Sigmoid colon (tissue), 6 donors: ENCODE measurements at regions not wholly inside any gene's neighbourhood (a gene's known extent, or its start where the extent isn't known, plus 50 kb on each side); places are given as distances from the start of the nearest gene placed in this dataset.

Source experiments
- DNase-seq: peaks from one replicate; pipeline ENCODE4 v3.0.0-alpha.2; 2019
- H3K27ac ChIP-seq, 4 donors: fragments of 200-600 bp; sonication (generic); one replicate each; pipeline ENCODE4 v1.5.1; 2016 to 2019; ENCODE audit warnings: mild to moderate bottlenecking in 1 of 4
- H3K27me3 ChIP-seq, 3 donors: fragments of 200-600 bp; sonication (generic); one replicate each; pipeline ENCODE4 v1.5.1; 2019; ENCODE audit warnings: mild to moderate bottlenecking in 1 of 3
- H3K36me3 ChIP-seq, 4 donors: fragments of 200-600 bp; sonication (generic); one replicate each; pipeline ENCODE4 v1.5.1; 2016 to 2019
- H3K4me1 ChIP-seq, 4 donors: fragments of 200-600 bp; sonication (generic); one replicate each; pipeline ENCODE4 v1.5.1; 2017 to 2019
- H3K4me3 ChIP-seq, 4 donors: fragments of 200-600 bp; sonication (generic); one replicate each; pipeline ENCODE4 v1.5.1; 2017 to 2019; ENCODE audit warnings: mild to moderate bottlenecking in 2 of 4, moderate library complexity in 1 of 4
- H3K9me3 ChIP-seq, 4 donors: fragments of 200-600 bp in 3 of 4; sonication (generic) in 3 of 4; one replicate each; pipeline versions ENCODE4 v1.5.1 to v1.6.1; 2013 to 2019
- EP300 ChIP-seq, 4 donors: sonication (generic); formaldehyde crosslinking; IDR thresholded peaks; one replicate each; pipeline ENCODE4 v1.6.1; 2017; ENCODE audit warnings: antibody characterized with exemption in 4 of 4
- POLR2A ChIP-seq, 2 donors: fragments of 450-650 bp; IDR thresholded peaks; one replicate each; pipeline ENCODE4 v1.6.1; 2016; ENCODE audit warnings: antibody characterized with exemption in 2 of 2, mild to moderate bottlenecking in 2 of 2, moderate library complexity in 2 of 2
- POLR2AphosphoS5 ChIP-seq, 4 donors: sonication (generic); formaldehyde crosslinking; IDR thresholded peaks; one replicate each; pipeline ENCODE4 v1.6.1; 2017; ENCODE audit warnings: antibody characterized with exemption in 4 of 4
- WGBS, 2 donors: extraction: QIAGEN DNeasy Blood & Tissue Kit; methylation state at CpG; one replicate each; pipeline ENCODE4 v1.1.7; 2013; 5-methylcytosine and 5-hydroxymethylcytosine counted together
- intact Hi-C: fragments of 100-400 bp; cut with DNase I; formaldehyde crosslinking; loops from one replicate; pipeline ENCODE4 v1.15.1; 2023
- TF ChIP-seq, protein P1 (sequence below), 4 experiments: fragments of 450-650 bp in 3 of 4; fragments of 200-600 bp in 1 of 4; IDR thresholded peaks; one replicate each; pipeline ENCODE4 v1.5.1; 2016 to 2019; ENCODE audit warnings: antibody characterized with exemption in 4 of 4, mild to moderate bottlenecking in 3 of 4, moderate library complexity in 2 of 4
- donor health status: healthy with polysubstance abuse.
- donor health status: healthy.

GRCh38 chr4:31374256-31374960 lies 654.2 kb downstream of the PCDH7 start:
- Histone ChIP-seq H3K36me3 (no peaks in the 10 kb centered on the region), H3K27me3 (no peaks in the 10 kb centered on the region), H3K4me3 (no peak overlapping the region), H3K9me3 (no peaks in the 10 kb centered on the region), H3K27ac (no peak overlapping the region), H3K4me1 (no peaks in the 10 kb centered on the region)
- DNase-seq = no peak
- 81 to 92% methylated on average over 3 of the region's 3 CpGs for WGBS, 2 donors
- no peak for TF ChIP-seq EP300 (IDR thresholded peaks at IDR 0.05)
- no peak for TF ChIP-seq POLR2A (IDR thresholded peaks at IDR 0.05)
- no peak for TF ChIP-seq POLR2AphosphoS5 (IDR thresholded peaks at IDR 0.05)
- intact Hi-C loops = no loop called here

DNA sequence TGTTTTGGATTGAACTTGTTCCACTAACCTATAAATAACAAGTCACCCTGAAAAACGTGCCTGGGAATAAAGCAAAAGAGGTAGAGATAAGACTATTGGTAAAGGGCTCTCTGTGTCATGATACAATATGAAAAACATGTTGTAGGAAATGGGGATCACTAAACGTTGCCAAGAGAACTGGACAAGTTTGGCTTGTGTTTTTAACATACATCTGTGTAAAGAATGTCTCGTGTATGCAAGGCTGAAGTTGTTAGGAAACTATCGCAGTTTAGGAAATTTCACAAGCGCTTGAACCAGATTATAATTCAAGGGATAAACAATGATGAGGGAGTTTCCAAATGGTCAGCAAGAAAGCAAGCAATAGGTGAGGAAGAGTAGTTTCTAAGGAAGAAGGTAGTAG lies 655.8 kb downstream of the PCDH7 start:
- H3K27me3 ChIP-seq = no peaks in the 10 kb centered on the region
- H3K9me3 ChIP-seq = no peaks in the 10 kb centered on the region
- TF ChIP-seq EP300 (IDR thresholded peaks at IDR 0.05) (no peak), POLR2A (IDR thresholded peaks at IDR 0.05) (no peak), POLR2AphosphoS5 (IDR thresholded peaks at IDR 0.05) (no peak)
- TF ChIP-seq, protein P1, sequence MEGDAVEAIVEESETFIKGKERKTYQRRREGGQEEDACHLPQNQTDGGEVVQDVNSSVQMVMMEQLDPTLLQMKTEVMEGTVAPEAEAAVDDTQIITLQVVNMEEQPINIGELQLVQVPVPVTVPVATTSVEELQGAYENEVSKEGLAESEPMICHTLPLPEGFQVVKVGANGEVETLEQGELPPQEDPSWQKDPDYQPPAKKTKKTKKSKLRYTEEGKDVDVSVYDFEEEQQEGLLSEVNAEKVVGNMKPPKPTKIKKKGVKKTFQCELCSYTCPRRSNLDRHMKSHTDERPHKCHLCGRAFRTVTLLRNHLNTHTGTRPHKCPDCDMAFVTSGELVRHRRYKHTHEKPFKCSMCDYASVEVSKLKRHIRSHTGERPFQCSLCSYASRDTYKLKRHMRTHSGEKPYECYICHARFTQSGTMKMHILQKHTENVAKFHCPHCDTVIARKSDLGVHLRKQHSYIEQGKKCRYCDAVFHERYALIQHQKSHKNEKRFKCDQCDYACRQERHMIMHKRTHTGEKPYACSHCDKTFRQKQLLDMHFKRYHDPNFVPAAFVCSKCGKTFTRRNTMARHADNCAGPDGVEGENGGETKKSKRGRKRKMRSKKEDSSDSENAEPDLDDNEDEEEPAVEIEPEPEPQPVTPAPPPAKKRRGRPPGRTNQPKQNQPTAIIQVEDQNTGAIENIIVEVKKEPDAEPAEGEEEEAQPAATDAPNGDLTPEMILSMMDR (IDR thresholded peaks at IDR 0.05) = no peak
- H3K27ac ChIP-seq = no peak overlapping the region
- no peak for DNase-seq
- no peaks in the 10 kb centered on the region for H3K4me1 ChIP-seq
- H3K36me3 ChIP-seq = no peaks in the 10 kb centered on the region
- intact Hi-C loops = no loop called here
- 62% methylated on average over 5 of the region's 5 CpGs for WGBS, 2 donors
- H3K4me3 ChIP-seq = no peak overlapping the region

DNA sequence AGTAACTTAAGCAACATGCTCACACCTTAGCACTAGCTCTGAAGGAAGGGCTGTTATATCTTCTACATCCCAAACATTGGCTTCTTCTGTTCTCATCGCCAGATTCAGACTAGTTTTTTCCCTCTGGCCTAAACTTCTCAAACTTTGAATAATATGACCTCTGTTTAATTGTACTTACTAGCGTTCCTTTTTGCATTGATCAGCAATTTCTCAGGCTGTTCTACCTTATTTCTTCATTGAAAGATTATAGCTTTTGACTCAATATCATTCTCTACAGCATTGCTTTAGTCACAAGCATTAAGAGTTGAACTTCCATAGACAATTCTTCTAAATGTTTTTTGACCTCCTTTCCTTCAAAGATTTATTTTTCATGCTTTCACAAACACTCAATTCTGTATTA lies 659.2 kb downstream of the PCDH7 start:
- H3K9me3 ChIP-seq = no peaks in the 10 kb centered on the region
- WGBS, 2 donors = 86 to 90% methylated on average over 2 of the region's 2 CpGs
- intact Hi-C loops = no loop called here

GRCh38 chr4:31383767-31384166 lies 663.6 kb downstream of the PCDH7 start:
- WGBS, 2 donors = 82 to 89% methylated on average over 2 of the region's 2 CpGs
- no peak overlapping the region for H3K4me3 ChIP-seq
- no peak for TF ChIP-seq POLR2A (IDR thresholded peaks at IDR 0.05)
- no peak for TF ChIP-seq POLR2AphosphoS5 (IDR thresholded peaks at IDR 0.05)
- no peak for TF ChIP-seq EP300 (IDR thresholded peaks at IDR 0.05)

More for the DNA sequence above, 659.2 kb downstream of the PCDH7 start:
- Histone ChIP-seq H3K36me3 (no peaks in the 10 kb centered on the region), H3K27ac (no peak overlapping the region), H3K27me3 (no peaks in the 10 kb centered on the region), H3K4me1 (no peaks in the 10 kb centered on the region), H3K4me3 (no peak overlapping the region)
- DNase-seq = no peak
- no peak for TF ChIP-seq EP300 (IDR thresholded peaks at IDR 0.05)
- TF ChIP-seq POLR2AphosphoS5 (IDR thresholded peaks at IDR 0.05) = no peak
- no peak for TF ChIP-seq POLR2A (IDR thresholded peaks at IDR 0.05)
- TF ChIP-seq, protein P1 (IDR thresholded peaks at IDR 0.05) = no peak

DNA sequence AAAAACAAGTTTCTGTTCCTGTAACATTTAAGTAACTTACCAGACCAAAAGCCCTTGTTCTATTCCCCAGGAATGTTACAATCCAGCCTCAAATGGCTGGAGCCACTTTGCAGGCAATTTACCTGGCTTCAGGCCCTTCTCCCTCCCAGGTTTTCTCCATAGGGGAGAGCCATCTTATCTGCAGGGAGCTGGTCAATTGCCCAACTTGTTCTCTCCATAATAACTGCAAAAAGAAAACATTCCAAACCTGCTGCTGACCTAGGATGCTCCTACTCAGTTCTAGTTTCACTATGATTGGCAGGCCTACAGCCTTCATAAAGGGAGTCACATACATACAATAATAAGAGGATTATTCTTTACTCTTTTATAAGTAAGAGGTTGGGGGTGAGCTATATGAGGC lies 670.7 kb downstream of the PCDH7 start:
- intact Hi-C loops = no loop called here
- no peak for TF ChIP-seq EP300 (IDR thresholded peaks at IDR 0.05)
- TF ChIP-seq, protein P1 (IDR thresholded peaks at IDR 0.05) = no peak
- no peak for TF ChIP-seq POLR2AphosphoS5 (IDR thresholded peaks at IDR 0.05)
- no peak for TF ChIP-seq POLR2A (IDR thresholded peaks at IDR 0.05)
- no peaks in the 10 kb centered on the region for H3K27me3 ChIP-seq

More at GRCh38 chr4:31383767-31384166, 663.6 kb downstream of the PCDH7 start:
- intact Hi-C loops = no loop called here
- no peak for DNase-seq
- Histone ChIP-seq H3K4me1 (no peaks in the 10 kb centered on the region), H3K9me3 (no peaks in the 10 kb centered on the region), H3K36me3 (no peaks in the 10 kb centered on the region), H3K27me3 (no peaks in the 10 kb centered on the region), H3K27ac (no peak overlapping the region)

GRCh38 chr4:31391976-31392375 lies 671.8 kb downstream of the PCDH7 start:
- intact Hi-C loops = no loop called here
- TF ChIP-seq POLR2A (IDR thresholded peaks at IDR 0.05) = no peak
- no peak for TF ChIP-seq EP300 (IDR thresholded peaks at IDR 0.05)
- Histone ChIP-seq H3K4me3 (no peak overlapping the region), H3K9me3 (no peaks in the 10 kb centered on the region), H3K27ac (no peak overlapping the region), H3K36me3 (no peaks in the 10 kb centered on the region), H3K27me3 (no peaks in the 10 kb centered on the region), H3K4me1 (peaks cover 0 to 9% (median 0%) of the 10 kb centered on the region in 4 donors)
- DNase-seq = no peak

More for the DNA sequence above, 670.7 kb downstream of the PCDH7 start:
- no peak for DNase-seq
- H3K4me3 ChIP-seq = no peak overlapping the region
- no peaks in the 10 kb centered on the region for H3K9me3 ChIP-seq
- H3K27ac ChIP-seq = no peak overlapping the region
- no peaks in the 10 kb centered on the region for H3K36me3 ChIP-seq
- H3K4me1 ChIP-seq = peaks cover 0 to 9% (median 0%) of the 10 kb centered on the region in 4 donors
